PC-3 (cell line): ENCODE measurements at regions not wholly inside any gene's neighbourhood (a gene's known extent, or its start where the extent isn't known, plus 50 kb on each side); places are given as distances from the start of the nearest gene placed in this dataset.

Experiments used
- ATAC-seq: fragments of 200-7000 bp; cut with Tn5 transposase; 2 replicates; pipeline ENCODE4 v1.9.1; 2020; ENCODE audit warnings: mild to moderate bottlenecking, moderate library complexity
- BruUV-seq: library from RNA; stranded (reverse); fragments of 400-500 nt; replicated peaks from 2 replicates; lab custom pipeline; 2021; lab: Mats Ljungman, UMichigan
- CTCF ChIA-PET: fragments of 300-600 bp; sonication (Branson Sonifier 250); formaldehyde crosslinking; loops from one replicate; lab custom pipeline; 2022; ENCODE audit warnings: antibody characterized with exemption; lab: Charles Lee
- POLR2A ChIA-PET: fragments of 300-600 bp; sonication (Branson Sonifier 250); formaldehyde crosslinking; loops from one replicate; lab custom pipeline; 2022; ENCODE audit warnings: antibody characterized with exemption; ENCODE audit not compliant: unreplicated experiment; lab: Charles Lee
- DNase-seq: peaks from one replicate; pipeline ENCODE4 v3.0.0-alpha.2; 2015
- H2AFZ ChIP-seq: fragments of 300-600 bp; sonication (generic); 2 replicates; pipeline ENCODE4 v1.6.0; 2016; ENCODE audit warnings: antibody characterized with exemption, low read length
- H3F3A ChIP-seq: fragments of 300-600 bp; sonication (generic); one replicate; pipeline ENCODE4 v1.6.0; 2017; ENCODE audit warnings: antibody characterized with exemption, low read length, control low read depth, mild to moderate bottlenecking; ENCODE audit not compliant: unreplicated experiment
- H3K27ac ChIP-seq: fragments of 300-600 bp; sonication (generic); 2 replicates; pipeline ENCODE4 v1.5.1; 2016; ENCODE audit warnings: mild to moderate bottlenecking, low read length
- H3K27me3 ChIP-seq: fragments of 300-600 bp; sonication (generic); 2 replicates; pipeline ENCODE4 v1.6.1; 2016; ENCODE audit warnings: low read length, mixed read lengths
- H3K36me3 ChIP-seq: fragments of 300-600 bp; sonication (generic); 2 replicates; pipeline ENCODE4 v1.6.1; 2016; ENCODE audit warnings: low read depth, mixed run types, low read length, mixed read lengths
- H3K4me1 ChIP-seq: fragments of 300-600 bp; sonication (generic); 2 replicates; pipeline ENCODE4 v1.5.1; 2016; ENCODE audit warnings: low read length; ENCODE audit not compliant: insufficient read depth
- H3K4me2 ChIP-seq: fragments of 300-600 bp; sonication (generic); 2 replicates; pipeline ENCODE4 v1.6.0; 2016; ENCODE audit warnings: low read length
- H3K4me3 ChIP-seq: fragments of 300-600 bp; sonication (generic); 2 replicates; pipeline ENCODE4 v1.5.1; 2016; ENCODE audit warnings: mild to moderate bottlenecking, low read length, mixed read lengths
- H3K79me2 ChIP-seq: fragments of 300-600 bp; sonication (generic); 2 replicates; pipeline ENCODE4 v1.6.1; 2017; ENCODE audit warnings: low read length, mixed read lengths
- H3K9ac ChIP-seq: fragments of 300-600 bp; sonication (generic); 2 replicates; pipeline ENCODE4 v1.6.0; 2016; ENCODE audit warnings: mild to moderate bottlenecking, low read length
- H3K9me2 ChIP-seq: fragments of 300-600 bp; sonication (generic); replicated peaks from 2 replicates; pipeline ENCODE4 v1.6.1; 2016; ENCODE audit warnings: mixed run types, low read length, mixed read lengths
- H3K9me3 ChIP-seq: fragments of 300-600 bp; sonication (generic); 2 replicates; pipeline ENCODE4 v1.6.1; 2016; ENCODE audit warnings: low read length, mixed read lengths
- H4K20me1 ChIP-seq: fragments of 300-600 bp; sonication (generic); 2 replicates; pipeline ENCODE4 v1.6.1; 2016; ENCODE audit warnings: low read length, mixed read lengths
- EZH2 ChIP-seq: fragments of 300-600 bp; sonication (generic); IDR thresholded peaks from one replicate; pipeline ENCODE4 v1.6.1; 2017; ENCODE audit warnings: antibody characterized with exemption, mild to moderate bottlenecking, low read length; ENCODE audit not compliant: unreplicated experiment
- EZH2phosphoT487 ChIP-seq: fragments of 300-600 bp; sonication (generic); IDR thresholded peaks from 2 replicates; pipeline ENCODE4 v1.6.1; 2018; ENCODE audit warnings: mild to moderate bottlenecking, antibody characterized with exemption, low read length, borderline replicate concordance
- intact Hi-C: fragments of 100-400 bp; cut with micrococcal nuclease; formaldehyde crosslinking; loops from 2 replicates; pipeline ENCODE4 v1.9.0; 2023
- TF ChIP-seq, protein P1 (sequence below): fragments of 300-600 bp; sonication (generic); conservative IDR thresholded peaks from 2 replicates; pipeline ENCODE4 v1.5.1; 2017; ENCODE audit warnings: antibody characterized with exemption, low read depth, mild to moderate bottlenecking, low read length

GRCh38 chr12:34203866-34204620 lies 181.7 kb downstream of the ALG10 start:
- BruUV-seq, result no TSS peak
- Histone ChIP-seq H3K36me3 (no peaks in the 10 kb centered on the region), H3K4me3 (no peak overlapping the region), H3K27ac (no peak overlapping the region), H3K27me3 (no peaks in the 10 kb centered on the region), H3F3A (no peaks in the 10 kb centered on the region), H3K9ac (no peak overlapping the region), H3K9me2 (no peaks in the 10 kb centered on the region), H2AFZ (no peak overlapping the region), H3K4me2 (no peak overlapping the region), H3K79me2 (no peaks in the 10 kb centered on the region), H3K4me1 (no peaks in the 10 kb centered on the region), H4K20me1 (no peaks in the 10 kb centered on the region), H3K9me3 (no peaks in the 10 kb centered on the region)
- intact Hi-C loops, result no loop called here
- TF ChIP-seq EZH2phosphoT487 (no peak), EZH2 (no peak)
- TF ChIP-seq, protein P1, sequence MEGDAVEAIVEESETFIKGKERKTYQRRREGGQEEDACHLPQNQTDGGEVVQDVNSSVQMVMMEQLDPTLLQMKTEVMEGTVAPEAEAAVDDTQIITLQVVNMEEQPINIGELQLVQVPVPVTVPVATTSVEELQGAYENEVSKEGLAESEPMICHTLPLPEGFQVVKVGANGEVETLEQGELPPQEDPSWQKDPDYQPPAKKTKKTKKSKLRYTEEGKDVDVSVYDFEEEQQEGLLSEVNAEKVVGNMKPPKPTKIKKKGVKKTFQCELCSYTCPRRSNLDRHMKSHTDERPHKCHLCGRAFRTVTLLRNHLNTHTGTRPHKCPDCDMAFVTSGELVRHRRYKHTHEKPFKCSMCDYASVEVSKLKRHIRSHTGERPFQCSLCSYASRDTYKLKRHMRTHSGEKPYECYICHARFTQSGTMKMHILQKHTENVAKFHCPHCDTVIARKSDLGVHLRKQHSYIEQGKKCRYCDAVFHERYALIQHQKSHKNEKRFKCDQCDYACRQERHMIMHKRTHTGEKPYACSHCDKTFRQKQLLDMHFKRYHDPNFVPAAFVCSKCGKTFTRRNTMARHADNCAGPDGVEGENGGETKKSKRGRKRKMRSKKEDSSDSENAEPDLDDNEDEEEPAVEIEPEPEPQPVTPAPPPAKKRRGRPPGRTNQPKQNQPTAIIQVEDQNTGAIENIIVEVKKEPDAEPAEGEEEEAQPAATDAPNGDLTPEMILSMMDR, result no peak
- ATAC-seq, result no peak
- ChIA-PET POLR2A (no interaction called here), CTCF (interaction anchor here (0.6 kb wide), 1 partner anchor 16 kb away, joined by 3 read pairs; no protein-coding TSS in a partner anchor)
- DNase-seq, result no peak

DNA sequence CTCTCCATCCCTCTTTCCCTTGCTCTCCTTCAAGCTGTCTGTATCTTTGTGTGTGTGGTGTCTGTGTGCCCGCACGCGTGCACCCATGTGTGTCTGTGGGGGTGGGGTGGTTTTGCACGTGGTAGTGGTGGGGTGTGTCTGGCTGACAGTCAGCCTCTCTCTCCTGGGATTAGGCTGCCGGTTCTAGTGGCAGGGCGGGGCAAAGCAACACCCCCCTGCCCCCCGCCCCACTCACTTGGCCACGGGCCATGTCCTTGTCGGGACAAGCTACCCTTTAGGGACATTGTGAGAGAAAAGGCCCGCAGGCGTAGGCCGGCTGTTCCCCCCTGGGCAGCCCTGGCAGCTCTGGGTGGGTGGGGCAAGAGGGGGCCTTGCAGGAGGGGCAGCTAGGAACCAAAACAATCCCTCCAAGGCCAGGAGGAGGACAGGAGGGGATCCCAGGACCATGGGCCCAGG lies 182.6 kb downstream of the ALG10 start:
- ChIA-PET CTCF (no interaction called here), POLR2A (no interaction called here)
- Histone ChIP-seq H2AFZ (no peak overlapping the region), H3K9me3 (no peaks in the 10 kb centered on the region), H3K9ac (no peak overlapping the region), H3K36me3 (no peaks in the 10 kb centered on the region), H3K4me2 (no peak overlapping the region), H3K79me2 (no peaks in the 10 kb centered on the region), H3K9me2 (no peaks in the 10 kb centered on the region), H3K27me3 (no peaks in the 10 kb centered on the region), H3K4me1 (no peaks in the 10 kb centered on the region), H3F3A (no peaks in the 10 kb centered on the region), H3K27ac (no peak overlapping the region), H4K20me1 (no peaks in the 10 kb centered on the region), H3K4me3 (no peak overlapping the region)
- DNase-seq (no peak), ATAC-seq (no peak)
- intact Hi-C loops, result no loop called here
- TF ChIP-seq, protein P1, result no peak
- no peak for TF ChIP-seq EZH2
- TF ChIP-seq EZH2phosphoT487, result no peak
- BruUV-seq, result no TSS peak

DNA sequence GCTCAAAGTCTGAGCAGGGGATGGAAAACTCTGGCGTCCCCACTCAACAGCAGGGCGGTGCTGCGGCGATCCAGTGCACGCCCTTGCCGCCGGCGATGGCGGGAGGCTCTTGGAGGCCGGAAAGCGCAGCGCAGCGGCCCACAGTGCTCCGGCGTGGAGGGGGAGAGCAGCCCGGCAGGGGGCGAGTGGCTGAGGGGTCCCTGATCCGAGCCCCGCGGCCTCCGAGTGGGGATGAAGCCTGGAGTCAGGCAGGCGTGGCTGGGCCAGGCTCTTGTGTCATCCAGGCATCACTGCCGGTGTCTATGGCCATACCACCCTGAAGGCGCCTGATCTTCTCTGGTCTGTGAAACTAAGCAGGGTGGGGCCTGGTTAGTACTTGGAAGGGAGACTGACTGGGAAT lies 183.1 kb downstream of the ALG10 start:
- Histone ChIP-seq H3K27me3 (no peaks in the 10 kb centered on the region), H3K36me3 (no peaks in the 10 kb centered on the region), H3K9me2 (no peaks in the 10 kb centered on the region), H2AFZ (no peak overlapping the region), H4K20me1 (no peaks in the 10 kb centered on the region), H3K79me2 (no peaks in the 10 kb centered on the region), H3K4me1 (no peaks in the 10 kb centered on the region), H3K4me2 (no peak overlapping the region), H3K9ac (no peak overlapping the region), H3K4me3 (no peak overlapping the region), H3F3A (no peaks in the 10 kb centered on the region), H3K27ac (no peak overlapping the region), H3K9me3 (no peaks in the 10 kb centered on the region)
- no TSS peak for BruUV-seq
- ChIA-PET POLR2A (no interaction called here), CTCF (no interaction called here)
- no peak for ATAC-seq
- TF ChIP-seq EZH2 (no peak), EZH2phosphoT487 (no peak)
- TF ChIP-seq, protein P1, result no peak
- intact Hi-C loops, result no loop called here
- DNase-seq, result no peak
